ENCODE measurements at regions not wholly inside any gene's neighbourhood (a gene's known extent, or its start where the extent isn't known, plus 50 kb on each side); places are given as distances from the start of the nearest gene placed in this dataset.

GRCh38 chr9:29659014-29659413, 2085.7 kb upstream of the C9orf72 start:
- no peak overlapping the region for H3K27ac Mint-ChIP-seq (ENCODE audit: unreplicated experiment)
- ChIA-PET CTCF (no interaction called here), POLR2A (no interaction called here)
- no peaks in the 10 kb centered on the region for H3K27me3 ChIP-seq (replicated peaks; ENCODE audit: control insufficient read depth, insufficient read depth, low read length)
- no peak for DNase-seq
- no peaks in the 10 kb centered on the region for H3K4me1 Mint-ChIP-seq (ENCODE audit: low read depth, unreplicated experiment)
- TF ChIP-seq CTCF (IDR thresholded peaks at IDR 0.05; ENCODE audit: insufficient read depth in 1 of 2, low read depth in 1 of 2, low read length in 1 of 2, severe bottlenecking in 1 of 2, unreplicated experiment in 1 of 2), result no peak
- H3K4me3 Mint-ChIP-seq (ENCODE audit: unreplicated experiment), result no peak overlapping the region
- no peaks in the 10 kb centered on the region for H3K27me3 Mint-ChIP-seq (ENCODE audit: insufficient read depth, unreplicated experiment)
- H3K4me3 ChIP-seq (ENCODE audit: low read depth, low read length), result no peak overlapping the region
- H3K9me3 Mint-ChIP-seq (ENCODE audit: unreplicated experiment), result no peaks in the 10 kb centered on the region
- H3K36me3 Mint-ChIP-seq (ENCODE audit: insufficient read depth, unreplicated experiment), result no peaks in the 10 kb centered on the region
- no peaks in the 10 kb centered on the region for H3K4me1 ChIP-seq
- no peaks in the 10 kb centered on the region for H3K9me3 ChIP-seq
- intact Hi-C loops (cut with micrococcal nuclease; ENCODE audit: unreplicated experiment), result no loop called here
- BruUV-seq (replicated peaks), result no TSS peak
- H3K36me3 ChIP-seq (ENCODE audit: control insufficient read depth, insufficient read depth, low read length), result no peaks in the 10 kb centered on the region

GRCh38 chr9:29659736-29660135, 2086.5 kb upstream of the C9orf72 start:
- TF ChIP-seq CTCF (IDR thresholded peaks at IDR 0.05; ENCODE audit: insufficient read depth in 1 of 2, low read depth in 1 of 2, low read length in 1 of 2, severe bottlenecking in 1 of 2, unreplicated experiment in 1 of 2), result no peak
- no peak for DNase-seq
- Mint-ChIP-seq H3K27me3 (ENCODE audit: insufficient read depth, unreplicated experiment) (no peaks in the 10 kb centered on the region), H3K4me3 (ENCODE audit: unreplicated experiment) (no peak overlapping the region), H3K4me1 (ENCODE audit: low read depth, unreplicated experiment) (no peaks in the 10 kb centered on the region), H3K9me3 (ENCODE audit: unreplicated experiment) (no peaks in the 10 kb centered on the region), H3K36me3 (ENCODE audit: insufficient read depth, unreplicated experiment) (no peaks in the 10 kb centered on the region), H3K27ac (ENCODE audit: unreplicated experiment) (no peak overlapping the region)
- H3K4me1 ChIP-seq, result no peaks in the 10 kb centered on the region
- ChIA-PET POLR2A (no interaction called here), CTCF (no interaction called here)
- no peak overlapping the region for H3K4me3 ChIP-seq (ENCODE audit: low read depth, low read length)
- no peaks in the 10 kb centered on the region for H3K27me3 ChIP-seq (replicated peaks; ENCODE audit: control insufficient read depth, insufficient read depth, low read length)
- no peaks in the 10 kb centered on the region for H3K9me3 ChIP-seq
- H3K36me3 ChIP-seq (ENCODE audit: control insufficient read depth, insufficient read depth, low read length), result no peaks in the 10 kb centered on the region
- intact Hi-C loops (cut with micrococcal nuclease; ENCODE audit: unreplicated experiment), result no loop called here
- no TSS peak for BruUV-seq (replicated peaks)

GRCh38 chr9:29668732-29669131, 2095.5 kb upstream of the C9orf72 start:
- no peak for DNase-seq
- BruUV-seq (replicated peaks), result no TSS peak
- ChIA-PET CTCF (no interaction called here), POLR2A (no interaction called here)
- H3K27me3 ChIP-seq (replicated peaks; ENCODE audit: control insufficient read depth, insufficient read depth, low read length), result no peaks in the 10 kb centered on the region
- no peaks in the 10 kb centered on the region for H3K9me3 ChIP-seq
- H3K36me3 Mint-ChIP-seq (ENCODE audit: insufficient read depth, unreplicated experiment), result no peaks in the 10 kb centered on the region
- no peaks in the 10 kb centered on the region for H3K4me1 Mint-ChIP-seq (ENCODE audit: low read depth, unreplicated experiment)
- intact Hi-C loops (cut with micrococcal nuclease; ENCODE audit: unreplicated experiment), result no loop called here
- H3K36me3 ChIP-seq (ENCODE audit: control insufficient read depth, insufficient read depth, low read length), result no peaks in the 10 kb centered on the region
- TF ChIP-seq CTCF (IDR thresholded peaks at IDR 0.05; ENCODE audit: insufficient read depth in 1 of 2, low read depth in 1 of 2, low read length in 1 of 2, severe bottlenecking in 1 of 2, unreplicated experiment in 1 of 2), result no peak
- no peaks in the 10 kb centered on the region for H3K4me1 ChIP-seq
- H3K27ac Mint-ChIP-seq (ENCODE audit: unreplicated experiment), result no peak overlapping the region
- H3K4me3 Mint-ChIP-seq (ENCODE audit: unreplicated experiment), result no peak overlapping the region
- H3K27me3 Mint-ChIP-seq (ENCODE audit: insufficient read depth, unreplicated experiment), result no peaks in the 10 kb centered on the region
- H3K4me3 ChIP-seq (ENCODE audit: low read depth, low read length), result no peak overlapping the region
- no peaks in the 10 kb centered on the region for H3K9me3 Mint-ChIP-seq (ENCODE audit: unreplicated experiment)
